ENCODE measurements at regions not wholly inside any gene's neighbourhood (a gene's known extent, or its start where the extent isn't known, plus 50 kb on each side); places are given as distances from the start of the nearest gene placed in this dataset.

DNA sequence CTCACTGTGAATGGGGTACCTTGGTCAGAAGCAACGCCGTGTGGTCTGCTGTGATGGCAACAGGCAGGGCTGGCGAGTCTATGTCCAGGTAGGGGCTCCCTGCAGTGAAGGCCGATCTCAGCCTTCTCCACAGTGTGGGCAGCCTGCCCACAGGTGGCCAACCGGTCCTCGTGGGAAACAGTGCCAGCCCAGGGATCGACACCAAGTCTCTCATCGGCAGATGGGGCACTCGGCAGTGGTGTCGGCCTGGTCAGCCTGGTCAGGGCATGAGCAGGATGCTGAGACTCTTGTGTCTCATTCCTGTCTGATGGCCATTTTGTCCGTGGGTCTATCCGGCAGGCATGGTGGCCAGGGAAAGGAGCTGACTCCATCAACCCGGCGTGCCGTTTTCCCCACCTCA lies 92.2 kb downstream of the TNFRSF13B start:
- POLR2A ChIA-PET: interaction anchor here (0.6 kb wide), 1 partner anchor 667 kb away, joined by 3 read pairs; no protein-coding TSS in a partner anchor
- Mint-ChIP-seq H3K4me1 (ENCODE audit: insufficient read depth, unreplicated experiment) (peaks cover 5% of the 10 kb centered on the region), H3K9me3 (ENCODE audit: unreplicated experiment) (no peaks in the 10 kb centered on the region), H3K27me3 (ENCODE audit: insufficient read depth, unreplicated experiment) (no peaks in the 10 kb centered on the region), H3K27ac (ENCODE audit: low read depth, unreplicated experiment) (no peak overlapping the region), H3K36me3 (ENCODE audit: insufficient read depth, unreplicated experiment) (peaks cover 4% of the 10 kb centered on the region), H3K4me3 (ENCODE audit: unreplicated experiment) (no peak overlapping the region)
- BruUV-seq (replicated peaks): no TSS peak
- intact Hi-C loops (cut with micrococcal nuclease): no loop called here
- TF ChIP-seq, protein P1, sequence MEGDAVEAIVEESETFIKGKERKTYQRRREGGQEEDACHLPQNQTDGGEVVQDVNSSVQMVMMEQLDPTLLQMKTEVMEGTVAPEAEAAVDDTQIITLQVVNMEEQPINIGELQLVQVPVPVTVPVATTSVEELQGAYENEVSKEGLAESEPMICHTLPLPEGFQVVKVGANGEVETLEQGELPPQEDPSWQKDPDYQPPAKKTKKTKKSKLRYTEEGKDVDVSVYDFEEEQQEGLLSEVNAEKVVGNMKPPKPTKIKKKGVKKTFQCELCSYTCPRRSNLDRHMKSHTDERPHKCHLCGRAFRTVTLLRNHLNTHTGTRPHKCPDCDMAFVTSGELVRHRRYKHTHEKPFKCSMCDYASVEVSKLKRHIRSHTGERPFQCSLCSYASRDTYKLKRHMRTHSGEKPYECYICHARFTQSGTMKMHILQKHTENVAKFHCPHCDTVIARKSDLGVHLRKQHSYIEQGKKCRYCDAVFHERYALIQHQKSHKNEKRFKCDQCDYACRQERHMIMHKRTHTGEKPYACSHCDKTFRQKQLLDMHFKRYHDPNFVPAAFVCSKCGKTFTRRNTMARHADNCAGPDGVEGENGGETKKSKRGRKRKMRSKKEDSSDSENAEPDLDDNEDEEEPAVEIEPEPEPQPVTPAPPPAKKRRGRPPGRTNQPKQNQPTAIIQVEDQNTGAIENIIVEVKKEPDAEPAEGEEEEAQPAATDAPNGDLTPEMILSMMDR (IDR thresholded peaks at IDR 0.05; ENCODE audit: unreplicated experiment): no peak
- no peak for DNase-seq (ENCODE audit: unreplicated experiment)
- CTCF ChIA-PET: interaction anchor here (0.6 kb wide), 1 partner anchor 307 kb away, joined by 3 read pairs; no protein-coding TSS in a partner anchor

DNA sequence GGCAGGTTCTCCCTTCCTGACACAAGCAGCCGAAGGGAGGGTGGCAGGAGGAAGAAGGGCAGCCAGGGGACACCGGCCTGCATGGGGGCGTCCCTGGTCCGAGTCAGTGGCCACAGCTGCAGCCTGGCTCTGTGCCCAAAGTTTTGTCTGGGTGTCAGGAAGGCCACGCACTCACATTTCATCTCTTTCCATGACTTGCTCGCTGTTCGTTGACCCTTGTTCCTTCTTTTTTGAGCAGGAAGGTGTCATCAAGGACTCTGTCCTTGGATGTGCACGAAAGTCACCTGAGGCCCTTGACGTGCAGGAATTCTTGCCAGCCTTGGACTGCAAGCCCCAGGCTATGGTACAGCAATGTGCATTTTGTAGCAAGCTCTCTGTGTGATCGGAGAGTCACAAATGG lies 93.3 kb downstream of the TNFRSF13B start:
- H3K27ac Mint-ChIP-seq (ENCODE audit: low read depth, unreplicated experiment): no peak overlapping the region
- no peaks in the 10 kb centered on the region for H3K9me3 Mint-ChIP-seq (ENCODE audit: unreplicated experiment)
- no peak for DNase-seq (ENCODE audit: unreplicated experiment)
- ChIA-PET CTCF (no interaction called here), POLR2A (no interaction called here)
- peaks cover 5% of the 10 kb centered on the region for H3K4me1 Mint-ChIP-seq (ENCODE audit: insufficient read depth, unreplicated experiment)
- intact Hi-C loops (cut with micrococcal nuclease): no loop called here
- H3K36me3 Mint-ChIP-seq (ENCODE audit: insufficient read depth, unreplicated experiment): peaks cover 10% of the 10 kb centered on the region
- TF ChIP-seq, protein P1 (IDR thresholded peaks at IDR 0.05; ENCODE audit: unreplicated experiment): no peak
- BruUV-seq (replicated peaks): no TSS peak
- H3K4me3 Mint-ChIP-seq (ENCODE audit: unreplicated experiment): no peak overlapping the region
- H3K27me3 Mint-ChIP-seq (ENCODE audit: insufficient read depth, unreplicated experiment): no peaks in the 10 kb centered on the region

DNA sequence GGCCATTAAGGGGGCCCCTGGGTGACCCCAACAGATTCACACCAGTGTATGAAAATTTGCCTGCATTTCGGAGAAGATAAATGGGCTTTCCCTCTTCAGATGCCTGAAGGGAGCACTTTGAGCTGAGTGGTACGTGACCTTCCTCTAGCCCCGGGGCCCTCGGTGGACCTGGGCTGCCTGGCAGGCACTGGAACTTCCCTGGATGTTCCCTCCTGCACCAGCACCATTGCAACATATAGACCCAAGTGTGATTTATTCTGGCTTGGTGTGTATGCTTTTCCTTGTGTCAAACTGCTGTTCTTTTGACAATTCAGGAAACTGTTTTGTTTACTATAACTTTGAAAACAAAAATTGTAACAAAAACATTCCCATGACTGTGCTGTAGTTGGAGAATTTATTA lies 93.8 kb downstream of the TNFRSF13B start:
- Mint-ChIP-seq H3K27me3 (ENCODE audit: insufficient read depth, unreplicated experiment) (no peaks in the 10 kb centered on the region), H3K4me1 (ENCODE audit: insufficient read depth, unreplicated experiment) (peaks cover 5% of the 10 kb centered on the region), H3K9me3 (ENCODE audit: unreplicated experiment) (no peaks in the 10 kb centered on the region), H3K4me3 (ENCODE audit: unreplicated experiment) (no peak overlapping the region), H3K36me3 (ENCODE audit: insufficient read depth, unreplicated experiment) (peaks cover 10% of the 10 kb centered on the region), H3K27ac (ENCODE audit: low read depth, unreplicated experiment) (no peak overlapping the region)
- ChIA-PET POLR2A (no interaction called here), CTCF (interaction anchor here (0.6 kb wide), 1 partner anchor 125 kb away, joined by 3 read pairs; no protein-coding TSS in a partner anchor)
- no peak for DNase-seq (ENCODE audit: unreplicated experiment)
- TF ChIP-seq, protein P1 (IDR thresholded peaks at IDR 0.05; ENCODE audit: unreplicated experiment): no peak
- no TSS peak for BruUV-seq (replicated peaks)
- intact Hi-C loops (cut with micrococcal nuclease): no loop called here

DNA sequence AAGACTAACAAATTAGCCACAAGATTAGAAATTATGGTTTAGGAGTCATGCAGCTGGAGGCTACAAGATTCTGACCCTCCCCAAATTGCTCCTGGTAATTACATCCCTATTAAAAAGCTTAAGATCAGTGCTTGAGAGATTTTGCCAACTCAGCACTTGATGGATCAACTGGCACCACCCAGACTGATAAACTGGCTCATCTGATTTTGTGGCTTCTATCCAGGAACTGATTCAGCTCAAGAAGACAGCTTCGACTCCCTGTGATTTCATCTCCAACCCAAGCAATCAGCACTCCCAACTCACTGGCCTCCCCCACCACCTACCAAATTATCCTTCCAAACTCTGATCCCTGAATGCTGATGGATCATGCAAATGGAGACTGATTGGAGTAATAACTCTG lies 94.8 kb downstream of the TNFRSF13B start:
- H3K4me1 Mint-ChIP-seq (ENCODE audit: insufficient read depth, unreplicated experiment): peaks cover 5% of the 10 kb centered on the region
- BruUV-seq (replicated peaks): no TSS peak
- intact Hi-C loops (cut with micrococcal nuclease): no loop called here
- H3K27me3 Mint-ChIP-seq (ENCODE audit: insufficient read depth, unreplicated experiment): no peaks in the 10 kb centered on the region
- H3K27ac Mint-ChIP-seq (ENCODE audit: low read depth, unreplicated experiment): no peak overlapping the region
- ChIA-PET POLR2A (no interaction called here), CTCF (interaction anchor here (0.6 kb wide), 2 partner anchors 288 to 1219 kb away, joined by 3 to 4 read pairs; no protein-coding TSS in a partner anchor)
- no peak for DNase-seq (ENCODE audit: unreplicated experiment)
- no peaks in the 10 kb centered on the region for H3K9me3 Mint-ChIP-seq (ENCODE audit: unreplicated experiment)
- H3K4me3 Mint-ChIP-seq (ENCODE audit: unreplicated experiment): no peak overlapping the region
- TF ChIP-seq, protein P1 (IDR thresholded peaks at IDR 0.05; ENCODE audit: unreplicated experiment): no peak
- H3K36me3 Mint-ChIP-seq (ENCODE audit: insufficient read depth, unreplicated experiment): peaks cover 10% of the 10 kb centered on the region
